Endothelial cell of umbilical vein (primary cell): ENCODE measurements at regions not wholly inside any gene's neighbourhood (a gene's known extent, or its start where the extent isn't known, plus 50 kb on each side); places are given as distances from the start of the nearest gene placed in this dataset.

Source experiments
- BruUV-seq: library from RNA; stranded (reverse); fragments of 400-500 nt; replicated peaks from 2 replicates; lab custom pipeline; 2021; lab: Mats Ljungman, UMichigan
- CTCF ChIA-PET: fragments of 300-600, 350-600 bp; sonication (Branson Sonifier 250); formaldehyde crosslinking; loops from one replicate; lab custom pipeline; 2021; ENCODE audit warnings: antibody characterized with exemption, inconsistent platforms; lab: Charles Lee
- POLR2A ChIA-PET: fragments of 300-600, 350-600 bp; sonication (Branson Sonifier 250); formaldehyde crosslinking; loops from one replicate; lab custom pipeline; 2021; ENCODE audit warnings: antibody characterized with exemption, inconsistent platforms; lab: Charles Lee
- DNase-seq: peaks from one replicate; pipeline ENCODE4 v3.0.0-alpha.2; 2011; ENCODE audit warnings: low read depth, low spot score
- FAIRE-seq: peaks from 2 replicates; lab custom pipeline; 2011; peaks lifted over from hg19 to GRCh38; lab: Jason Lieb, UNC
- H2AFZ ChIP-seq: 2 replicates; pipeline ENCODE4 v1.6.0; 2012; ENCODE audit warnings: low read depth, low read length, control low read depth, inconsistent platforms
- H3K27ac ChIP-seq: 2 replicates; pipeline ENCODE4 v1.5.1; 2011; ENCODE audit warnings: low read depth, mild to moderate bottlenecking, control low read depth, low read length, moderate library complexity; ENCODE audit not compliant: insufficient read depth
- H3K27me3 ChIP-seq, 2 experiments: 2 replicates each; pipeline versions ENCODE4 v1.6.0 to v1.6.1; 2011; ENCODE audit warnings: low read length in 2 of 2, mixed read lengths in 1 of 2; ENCODE audit not compliant: control insufficient read depth in 2 of 2, insufficient read depth in 2 of 2
- H3K36me3 ChIP-seq, 2 experiments: 2 replicates in 1 of 2; 3 replicates in 1 of 2; pipeline ENCODE4 v1.5.1; 2011; ENCODE audit warnings: low read length in 2 of 2, mild to moderate bottlenecking in 1 of 2, moderate library complexity in 1 of 2; ENCODE audit not compliant: control insufficient read depth in 2 of 2, insufficient read depth in 2 of 2; ENCODE audit errors: extremely low read depth in 1 of 2
- H3K4me1 ChIP-seq: 3 replicates; pipeline ENCODE4 v1.5.1; 2011; ENCODE audit warnings: mild to moderate bottlenecking, low read length; ENCODE audit not compliant: control insufficient read depth, insufficient read depth; ENCODE audit errors: extremely low read depth
- H3K4me2 ChIP-seq: 2 replicates; pipeline ENCODE4 v1.6.1; 2011; ENCODE audit warnings: low read length, control low read depth, mixed read lengths; ENCODE audit not compliant: insufficient read depth
- H3K4me3 ChIP-seq, 3 experiments: fragments of 200-600 bp in 1 of 3; sonication (generic), shearing (Covaris generic) in 1 of 3; replicated peaks in 1 of 3; 2 replicates each; pipeline ENCODE4 v1.5.1; 2011 to 2016; ENCODE audit warnings: control low read depth in 3 of 3, low read length in 3 of 3, mild to moderate bottlenecking in 2 of 3, inconsistent platforms in 1 of 3, low read depth in 1 of 3, moderate library complexity in 1 of 3; ENCODE audit not compliant: insufficient read depth in 1 of 3
- H3K79me2 ChIP-seq: 2 replicates; pipeline ENCODE4 v1.6.0; 2012; ENCODE audit warnings: low read length, inconsistent platforms; ENCODE audit not compliant: control insufficient read depth, insufficient read depth
- H3K9ac ChIP-seq: replicated peaks from 2 replicates; pipeline ENCODE3; 2011; ENCODE audit warnings: low read length, control low read depth; ENCODE audit not compliant: insufficient read depth; ENCODE audit errors: extremely low read depth
- H3K9me1 ChIP-seq: replicated peaks from 3 replicates; pipeline ENCODE4 v1.6.0; 2011; ENCODE audit warnings: mild to moderate bottlenecking, low read length; ENCODE audit not compliant: control insufficient read depth, insufficient read depth; ENCODE audit errors: extremely low read depth
- H3K9me3 ChIP-seq: replicated peaks from 2 replicates; pipeline ENCODE4 v1.5.1; 2012; ENCODE audit warnings: low read length, inconsistent platforms; ENCODE audit not compliant: control insufficient read depth, insufficient read depth
- H4K20me1 ChIP-seq: replicated peaks from 2 replicates; pipeline ENCODE3; 2011; ENCODE audit warnings: mild to moderate bottlenecking, low read length; ENCODE audit not compliant: control insufficient read depth, insufficient read depth; ENCODE audit errors: extremely low read depth
- CTCF ChIP-seq, 2 donors: IDR thresholded peaks; 1 replicate in 1 of 2; 2 replicates in 1 of 2; pipeline ENCODE4 v1.5.1; 2011; ENCODE audit warnings: low read length in 2 of 2, mild to moderate bottlenecking in 2 of 2, moderate library complexity in 2 of 2, control low read depth in 1 of 2, inconsistent platforms in 1 of 2, low read depth in 1 of 2; ENCODE audit not compliant: insufficient read depth in 1 of 2; ENCODE audit errors: extremely low read depth in 1 of 2
- EZH2 ChIP-seq: IDR thresholded peaks from 2 replicates; pipeline ENCODE4 v1.6.1; 2012; ENCODE audit warnings: borderline replicate concordance, low read depth, mild to moderate bottlenecking, moderate library complexity, low read length, inconsistent platforms; ENCODE audit not compliant: severe bottlenecking
- FOS ChIP-seq: IDR thresholded peaks from 2 replicates; pipeline ENCODE4 v1.6.1; 2011; ENCODE audit warnings: mild to moderate bottlenecking, low read length, moderate library complexity, borderline replicate concordance; ENCODE audit not compliant: insufficient read depth
- GATA2 ChIP-seq: IDR thresholded peaks from 2 replicates; pipeline ENCODE4 v1.7.0; 2011; ENCODE audit warnings: low read depth, mild to moderate bottlenecking, moderate library complexity, mixed read lengths, low read length; ENCODE audit not compliant: insufficient read length, insufficient read depth
- JUN ChIP-seq: IDR thresholded peaks from 2 replicates; pipeline ENCODE4 v1.6.1; 2011; ENCODE audit warnings: borderline replicate concordance, low read depth; ENCODE audit not compliant: insufficient read length, insufficient read depth
- MAX ChIP-seq: IDR thresholded peaks from 2 replicates; pipeline ENCODE4 v1.6.1; 2011; ENCODE audit not compliant: insufficient read depth, insufficient read length
- MYC ChIP-seq: IDR thresholded peaks from one replicate; pipeline ENCODE4 v1.6.1; 2011; ENCODE audit warnings: mild to moderate bottlenecking, low read depth, low read length
- POLR2A ChIP-seq: IDR thresholded peaks from 2 replicates; pipeline ENCODE4 v1.6.1; 2012; ENCODE audit warnings: low read depth, mild to moderate bottlenecking, control low read depth, low read length
- POLR2AphosphoS5 ChIP-seq: IDR thresholded peaks from 2 replicates; pipeline ENCODE4 v1.6.1; 2012; ENCODE audit warnings: low read depth, mild to moderate bottlenecking, control low read depth, low read length, moderate library complexity; ENCODE audit not compliant: insufficient read depth
- dilution Hi-C: fragments of 300-500 bp; cut with MboI; formaldehyde crosslinking; loops from one replicate; pipeline ENCODE4 v1.15.0; 2019; ENCODE audit warnings: low sequenced_read_pairs; ENCODE audit not compliant: extremely low pct_ligation_motif_present
- intact Hi-C: fragments of 100-400 bp; cut with micrococcal nuclease; formaldehyde crosslinking; loops from one replicate; pipeline ENCODE4 v1.10.0; 2022

GRCh38 chr2:122078451-122078850, 323.0 kb downstream of the TSN start:
- Histone ChIP-seq H3K27ac (no peak overlapping the region), H3K9me3 (no peaks in the 10 kb centered on the region)

More at GRCh38 chr2:122078451-122078850, 323.0 kb downstream of the TSN start:
- Histone ChIP-seq H3K4me3 (no peak overlapping the region), H3K79me2 (no peaks in the 10 kb centered on the region), H3K9me1 (no peaks in the 10 kb centered on the region), H3K4me1 (no peaks in the 10 kb centered on the region), H3K36me3 (no peaks in the 10 kb centered on the region), H3K9ac (no peak overlapping the region), H2AFZ (no peak overlapping the region), H3K4me2 (no peak overlapping the region), H4K20me1 (no peaks in the 10 kb centered on the region), H3K27me3 (no peaks in the 10 kb centered on the region)
- ChIA-PET CTCF (no interaction called here), POLR2A (no interaction called here)
- dilution Hi-C loops (no loop called here), intact Hi-C loops (no loop called here)
- no peak for DNase-seq
- FAIRE-seq = no peak
- TF ChIP-seq MAX (no peak), POLR2A (no peak), FOS (no peak), MYC (no peak), EZH2 (no peak), CTCF (IDR thresholded peaks at IDR 0.05; ENCODE audit: extremely low read depth in 1 of 2, insufficient read depth in 1 of 2, low read depth in 1 of 2, low read length in 2 of 2) (no peak), GATA2 (no peak), JUN (no peak), POLR2AphosphoS5 (no peak)
- BruUV-seq = no TSS peak
